HG03139 (cell line): ENCODE measurements at regions not wholly inside any gene's neighbourhood (a gene's known extent, or its start where the extent isn't known, plus 50 kb on each side); places are given as distances from the start of the nearest gene placed in this dataset.
A peak's percentile ranks its signal among the peaks of the same experiment; 100 is the strongest.

Experiments used
- ATAC-seq: cut with Tn5 transposase; IDR thresholded peaks from one replicate; pipeline ENCODE4 v1.9.1; 2021; ENCODE audit not compliant: unreplicated experiment

DNA sequence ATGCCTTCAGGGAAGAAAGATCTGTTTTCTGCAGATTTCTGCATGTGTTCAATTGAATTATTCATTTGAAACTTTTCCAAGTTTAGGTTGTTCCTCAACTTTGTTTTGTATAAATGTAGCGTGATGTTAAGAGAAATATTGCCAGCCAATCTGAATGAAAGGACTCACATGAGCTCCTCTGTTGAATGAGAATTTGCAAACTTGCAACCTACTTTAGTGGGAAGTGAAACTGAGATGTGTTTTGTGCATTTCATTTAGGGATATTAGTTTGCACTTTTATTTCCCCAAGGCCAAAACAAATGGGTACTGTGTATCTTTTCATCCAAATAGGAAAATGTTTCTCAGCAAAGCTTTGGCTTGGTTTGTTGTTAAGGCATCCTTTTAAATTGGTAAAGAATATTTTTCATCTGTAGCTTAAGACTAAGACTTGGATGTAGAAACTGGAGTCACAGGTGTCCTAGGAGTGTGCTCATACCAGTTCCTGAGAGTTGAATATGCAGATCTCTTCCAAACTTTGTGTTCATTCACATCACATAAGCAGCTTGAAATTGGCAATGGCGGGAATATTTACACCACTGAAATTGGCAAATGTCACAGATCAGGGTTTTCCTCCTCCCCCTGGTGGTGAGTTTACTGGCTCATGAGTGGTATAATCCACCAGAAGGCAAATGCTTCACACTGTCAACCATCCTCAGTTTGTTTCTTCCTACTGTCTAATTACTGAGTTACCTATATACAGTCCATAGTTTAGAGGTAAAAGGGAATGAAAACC, 193.6 kb upstream of the BANK1 start:
- ATAC-seq: peak; percentile 59

DNA sequence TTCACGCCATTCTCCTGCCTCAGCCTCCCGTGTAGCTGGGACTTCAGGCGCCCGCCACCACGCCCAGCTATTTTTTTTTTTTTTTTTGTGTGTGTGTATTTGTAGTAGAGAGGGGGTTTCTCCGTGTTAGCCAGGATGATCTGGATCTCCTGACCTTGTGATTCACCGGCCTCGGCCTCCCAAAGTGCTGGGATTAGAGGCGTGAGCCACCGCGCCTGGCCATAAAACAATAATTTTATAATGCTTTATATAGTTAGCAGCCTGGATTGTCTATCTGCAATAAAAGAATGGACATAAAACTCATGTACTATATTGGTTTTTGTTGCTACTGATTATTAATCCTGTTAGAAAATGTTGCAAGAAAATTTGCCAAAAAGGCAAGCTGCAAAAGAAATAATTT, 195.9 kb upstream of the BANK1 start:
- no peak for ATAC-seq

DNA sequence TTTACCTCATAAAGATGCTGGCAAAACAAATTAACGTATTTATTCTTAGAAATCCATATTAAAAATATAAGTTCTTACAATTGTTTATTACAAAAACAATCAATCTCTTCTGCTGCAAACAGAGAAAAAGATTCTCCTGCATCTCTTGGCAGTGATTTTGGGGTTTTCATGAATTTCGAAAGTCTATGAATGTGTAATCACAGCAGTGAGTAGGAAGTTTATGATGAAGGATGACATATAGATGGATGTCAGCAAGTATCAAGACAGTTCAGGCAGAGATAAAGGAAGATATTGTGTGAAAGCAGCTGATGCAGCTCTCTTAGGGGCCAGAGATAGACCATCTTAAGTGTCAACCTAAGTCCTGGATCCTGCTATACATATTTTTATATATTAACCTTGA, 196.9 kb upstream of the BANK1 start:
- no peak for ATAC-seq

DNA sequence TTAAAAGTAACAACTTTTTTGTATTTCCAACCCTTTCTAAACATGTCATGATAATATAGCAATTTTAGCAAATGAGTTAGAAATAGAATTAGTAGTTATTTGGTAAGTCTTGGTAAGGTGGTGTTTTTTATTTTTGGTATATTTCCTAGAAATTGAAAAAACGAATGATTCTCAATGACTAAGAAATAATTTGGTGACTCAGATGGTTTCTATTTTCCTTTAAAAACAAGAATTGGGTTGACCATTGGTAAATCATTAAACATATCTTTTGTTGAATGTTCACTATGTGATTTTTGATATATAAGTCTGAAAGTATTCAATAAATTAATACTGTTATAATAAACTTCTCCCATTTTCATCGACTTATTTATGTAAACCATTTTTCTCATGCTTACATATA, 206.2 kb upstream of the BANK1 start:
- ATAC-seq: no peak

- ATAC-seq: no peak
Observed at GRCh38 chr4:101563126-101563525, 215.8 kb upstream of the PPP3CA start.

GRCh38 chr4:101556842-101557241, 209.5 kb upstream of the PPP3CA start:
- ATAC-seq: no peak

DNA sequence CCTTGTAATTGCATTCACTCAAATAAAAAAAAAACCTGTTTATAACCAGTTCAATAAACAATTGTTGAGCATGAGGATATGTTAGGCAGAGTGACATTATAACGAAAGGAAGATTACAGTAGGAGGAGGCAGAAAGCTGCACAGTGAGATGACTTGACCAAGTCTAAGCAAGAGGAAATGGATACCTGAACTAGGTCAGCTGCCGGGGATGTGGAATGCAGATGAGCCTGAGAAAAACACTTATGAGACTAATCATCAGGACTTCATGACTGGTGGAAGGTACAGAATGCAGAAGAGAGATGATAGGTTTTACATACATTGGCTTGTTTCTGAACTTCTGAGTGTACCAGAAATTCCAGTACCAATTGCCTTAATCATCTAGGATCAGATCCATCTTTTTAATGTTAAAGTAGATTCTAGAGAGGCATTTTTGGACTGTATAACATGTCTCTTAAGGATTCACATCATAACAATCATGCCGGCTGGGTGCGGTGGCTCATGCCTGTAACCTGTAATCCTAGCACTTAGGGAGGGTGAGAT, 208.1 kb upstream of the PPP3CA start:
- no peak for ATAC-seq

- no peak for ATAC-seq
Observed at GRCh38 chr4:101540336-101540735, 193.0 kb upstream of the PPP3CA start.

DNA sequence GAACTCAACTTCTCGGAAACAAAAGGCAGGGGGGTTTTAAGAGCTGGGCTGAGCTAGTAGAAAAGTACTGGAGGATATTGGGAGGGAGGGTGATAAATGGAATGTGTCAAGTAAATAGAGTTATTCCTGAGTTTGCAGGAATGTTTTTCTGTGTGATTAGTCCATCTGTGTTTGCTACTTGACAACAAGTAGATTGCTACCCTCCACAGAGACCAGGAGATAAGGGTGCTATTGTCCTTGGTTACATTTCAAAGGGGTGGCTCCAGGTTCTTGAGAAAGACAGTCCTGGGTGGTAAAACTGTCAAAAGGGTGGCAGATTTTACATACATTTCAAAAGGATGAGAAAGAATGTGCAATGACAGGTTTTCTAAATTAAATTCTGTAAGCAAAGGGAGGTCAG, 181.2 kb upstream of the PPP3CA start:
- no peak for ATAC-seq

- ATAC-seq: peak; percentile 91
Observed at GRCh38 chr4:101527188-101527587, 179.9 kb upstream of the PPP3CA start.

DNA sequence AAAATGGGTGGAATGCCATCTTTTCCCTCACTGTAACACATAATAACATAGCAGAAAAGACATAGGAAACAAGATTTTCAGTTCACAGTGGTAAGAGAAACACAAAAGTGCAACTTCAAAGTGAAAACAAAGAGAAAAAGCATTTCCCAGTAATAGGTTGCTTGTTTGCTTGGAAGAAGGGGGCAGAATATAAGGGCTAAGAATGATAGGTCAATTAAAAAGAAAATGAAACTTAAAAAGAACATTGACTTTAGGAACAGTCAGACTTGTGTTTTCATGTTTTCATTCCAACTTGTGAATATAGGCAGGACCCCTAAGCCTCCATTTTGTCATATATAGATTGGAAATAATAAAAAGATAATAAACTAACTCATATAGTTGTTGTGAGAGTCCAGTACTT, 168.2 kb upstream of the PPP3CA start:
- ATAC-seq: no peak

DNA sequence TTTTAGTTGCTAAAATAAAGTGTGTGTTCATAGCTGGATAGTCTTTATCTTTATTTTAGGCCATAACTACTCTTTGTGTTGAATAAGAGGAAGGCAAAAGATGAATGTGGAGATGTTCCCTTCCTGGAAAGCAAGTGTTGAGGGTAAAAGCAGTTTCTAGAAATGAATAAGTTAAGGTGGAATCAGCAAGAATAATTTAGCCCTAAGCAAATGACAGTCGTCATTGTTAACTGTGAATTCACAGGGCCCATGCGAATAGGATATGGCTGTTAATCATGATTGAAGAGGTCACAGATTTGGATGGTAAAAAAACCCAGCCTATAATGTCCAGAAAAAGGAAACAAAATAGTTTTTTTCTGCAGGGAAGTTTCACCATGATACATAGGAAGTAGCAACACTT, 167.8 kb upstream of the PPP3CA start:
- ATAC-seq: no peak

GRCh38 chr4:101512416-101512815, 165.1 kb upstream of the PPP3CA start:
- no peak for ATAC-seq

GRCh38 chr4:101501421-101501820, 154.1 kb upstream of the PPP3CA start:
- no peak for ATAC-seq

DNA sequence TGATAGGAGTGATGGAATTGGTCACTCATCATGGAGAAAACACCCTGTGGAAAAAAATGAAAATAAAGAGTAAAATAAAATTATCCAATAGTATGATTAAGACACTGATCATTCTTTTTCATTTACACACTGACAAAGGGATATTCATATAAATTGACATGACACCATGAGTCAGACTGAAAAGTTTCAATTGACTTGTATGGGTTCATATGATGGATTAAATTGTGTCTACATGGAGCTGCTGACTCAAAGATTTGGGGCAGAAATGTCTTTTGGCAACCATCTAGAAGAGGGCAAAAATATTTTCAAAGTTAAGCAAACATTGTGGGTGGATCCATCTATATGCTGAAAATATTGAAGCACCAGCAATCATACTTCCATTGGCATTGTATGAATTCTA, 153.4 kb upstream of the PPP3CA start:
- ATAC-seq: no peak

DNA sequence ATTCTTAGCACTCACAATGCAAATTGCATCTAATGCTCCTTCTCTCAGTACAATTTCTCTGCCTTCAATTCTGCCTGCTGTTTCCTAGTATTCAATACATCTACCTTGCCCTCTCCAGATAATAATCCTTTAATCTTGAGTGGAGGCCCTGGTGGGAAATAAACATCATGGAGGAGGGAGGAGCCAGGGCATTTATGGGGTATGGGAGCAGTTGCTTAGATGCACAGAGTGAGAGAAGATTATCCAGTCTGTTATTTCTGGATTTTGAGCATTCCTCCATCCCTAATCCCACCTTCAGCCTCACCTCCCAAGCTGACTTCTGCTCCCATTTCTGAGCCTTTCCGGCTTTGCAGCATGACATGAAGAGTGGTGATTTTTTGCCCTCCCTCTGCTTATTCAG, 127.9 kb upstream of the PPP3CA start:
- no peak for ATAC-seq

DNA sequence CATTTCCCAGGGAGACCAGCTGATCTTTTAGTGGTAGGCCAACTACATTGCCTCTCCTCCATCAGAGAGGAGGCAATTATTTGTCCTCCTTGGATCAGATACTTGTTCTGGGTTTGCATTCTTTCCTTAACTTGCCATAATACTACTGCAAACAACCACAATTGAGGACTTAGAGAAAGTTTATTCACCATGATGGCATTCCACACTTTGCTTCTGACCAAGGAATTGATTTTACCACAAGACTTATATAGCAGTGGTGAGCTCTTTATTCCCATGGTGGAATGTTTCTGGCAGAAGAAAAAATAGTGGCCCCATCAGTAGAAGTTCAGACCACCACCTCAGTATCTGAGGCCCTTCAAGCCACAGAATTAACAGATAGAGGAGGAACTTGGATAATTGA, 123.9 kb upstream of the PPP3CA start:
- ATAC-seq: no peak

- no peak for ATAC-seq
Observed at GRCh38 chr4:101464596-101464995, 117.3 kb upstream of the PPP3CA start.

GRCh38 chr4:101458914-101459313, 111.6 kb upstream of the PPP3CA start:
- ATAC-seq: no peak

GRCh38 chr4:101458473-101458872, 111.1 kb upstream of the PPP3CA start:
- ATAC-seq: no peak

- no peak for ATAC-seq
Observed at GRCh38 chr4:101451086-101451485, 103.8 kb upstream of the PPP3CA start.

- ATAC-seq: no peak
Observed at GRCh38 chr4:101441446-101441845, 94.1 kb upstream of the PPP3CA start.

DNA sequence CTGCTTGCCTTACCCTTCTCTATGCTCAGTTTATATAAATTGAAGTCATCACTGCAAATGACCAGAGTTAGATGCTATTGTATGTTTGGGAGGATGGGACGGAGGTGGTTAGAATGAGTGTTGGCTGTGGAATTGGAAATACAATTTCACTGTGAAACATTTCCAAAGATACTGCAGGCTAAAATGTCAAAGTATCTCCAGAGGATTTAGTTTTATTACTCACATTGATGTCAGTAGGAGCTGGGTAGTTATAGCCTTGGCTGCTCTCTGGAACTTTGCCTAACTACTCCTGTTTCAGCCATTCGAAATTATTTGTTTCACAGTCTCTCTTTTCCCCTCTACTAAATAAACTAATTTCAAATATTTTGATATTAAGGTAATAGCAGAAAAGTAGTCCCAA, 92.6 kb upstream of the PPP3CA start:
- no peak for ATAC-seq
